Stimulated activated naive CD8-positive, alpha-beta T cell treated with anti-CD3 and anti-CD28 coated beads, Interleukin-15, Interleukin-2, amounts not matched to agents 100 ng/mL and 50 ng/mL, for 24 hours (primary cell): ENCODE measurements at regions not wholly inside any gene's neighbourhood (a gene's known extent, or its start where the extent isn't known, plus 50 kb on each side); places are given as distances from the start of the nearest gene placed in this dataset.

ENCODE experiments used
- H3K27ac Mint-ChIP-seq: one replicate; pipeline ENCODE4 v1.8.0; 2021; ENCODE audit warnings: mild to moderate bottlenecking, mixed read lengths
- H3K27me3 Mint-ChIP-seq: one replicate; pipeline ENCODE4 v1.8.0; 2021; ENCODE audit warnings: mixed read lengths
- H3K36me3 Mint-ChIP-seq: one replicate; pipeline ENCODE4 v1.8.0; 2021; ENCODE audit warnings: low read depth, mixed read lengths
- H3K4me1 Mint-ChIP-seq: one replicate; pipeline ENCODE4 v1.8.0; 2021; ENCODE audit warnings: low read depth, mixed read lengths
- H3K4me3 Mint-ChIP-seq: one replicate; pipeline ENCODE4 v1.8.0; 2021; ENCODE audit warnings: mild to moderate bottlenecking, mixed read lengths
- H3K9me3 Mint-ChIP-seq: one replicate; pipeline ENCODE4 v1.8.0; 2021; ENCODE audit warnings: mixed read lengths

DNA sequence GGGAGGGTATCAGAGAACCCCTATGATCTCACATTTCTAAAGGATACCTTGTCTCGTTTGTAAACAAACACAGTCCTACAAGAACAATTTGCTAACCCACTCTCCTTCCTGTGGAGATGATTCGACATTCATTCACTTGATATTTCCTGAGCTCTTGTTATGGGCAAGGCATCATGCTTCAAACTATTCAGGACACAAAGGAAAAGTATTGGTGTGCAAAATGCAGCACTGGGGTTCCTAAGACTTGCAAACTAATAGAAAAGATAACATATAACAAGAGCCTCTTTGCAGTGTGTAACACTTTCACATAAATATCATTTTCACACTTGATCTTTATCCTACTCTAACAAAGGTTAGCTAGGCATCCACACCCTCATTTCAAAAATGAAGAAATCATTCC, 211.5 kb upstream of the BLID start:
- Mint-ChIP-seq H3K9me3 (no peaks in the 10 kb centered on the region), H3K27ac (no peak overlapping the region), H3K4me3 (no peak overlapping the region), H3K4me1 (no peaks in the 10 kb centered on the region), H3K27me3 (no peaks in the 10 kb centered on the region), H3K36me3 (no peaks in the 10 kb centered on the region)

DNA sequence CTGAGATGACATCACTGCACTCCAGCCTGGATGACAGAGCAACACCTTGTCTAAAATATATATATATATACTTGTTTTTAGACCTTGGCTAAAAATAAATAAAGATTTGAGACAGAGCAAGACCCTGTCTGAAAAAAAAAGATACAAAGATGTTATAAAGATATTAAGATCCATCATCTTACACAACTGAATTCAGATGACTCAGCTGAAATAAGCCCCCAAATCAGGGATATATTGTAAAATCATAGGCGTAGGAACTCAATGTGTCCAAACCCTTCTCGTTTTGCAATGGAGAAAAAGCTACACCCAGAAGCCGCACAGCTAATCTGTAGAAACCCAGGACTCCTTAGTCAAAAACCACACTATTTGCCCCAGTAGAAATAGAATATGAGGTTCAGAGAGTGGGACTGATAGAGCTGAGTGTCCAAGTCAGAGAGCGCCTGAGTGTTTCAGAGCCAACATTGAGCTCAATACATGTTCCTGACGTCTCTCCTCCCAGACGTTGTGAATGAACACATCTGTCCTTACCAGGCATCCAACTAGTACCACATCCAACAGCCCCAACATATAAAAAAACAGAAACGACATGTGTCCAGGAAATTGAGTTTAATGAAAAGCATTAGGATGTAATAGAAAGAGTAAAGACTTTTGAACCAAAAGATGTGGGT, 207.9 kb upstream of the BLID start:
- H3K36me3 Mint-ChIP-seq: no peaks in the 10 kb centered on the region
- H3K27ac Mint-ChIP-seq: no peak overlapping the region
- no peaks in the 10 kb centered on the region for H3K9me3 Mint-ChIP-seq
- no peaks in the 10 kb centered on the region for H3K4me1 Mint-ChIP-seq
- H3K4me3 Mint-ChIP-seq: no peak overlapping the region
- H3K27me3 Mint-ChIP-seq: no peaks in the 10 kb centered on the region

DNA sequence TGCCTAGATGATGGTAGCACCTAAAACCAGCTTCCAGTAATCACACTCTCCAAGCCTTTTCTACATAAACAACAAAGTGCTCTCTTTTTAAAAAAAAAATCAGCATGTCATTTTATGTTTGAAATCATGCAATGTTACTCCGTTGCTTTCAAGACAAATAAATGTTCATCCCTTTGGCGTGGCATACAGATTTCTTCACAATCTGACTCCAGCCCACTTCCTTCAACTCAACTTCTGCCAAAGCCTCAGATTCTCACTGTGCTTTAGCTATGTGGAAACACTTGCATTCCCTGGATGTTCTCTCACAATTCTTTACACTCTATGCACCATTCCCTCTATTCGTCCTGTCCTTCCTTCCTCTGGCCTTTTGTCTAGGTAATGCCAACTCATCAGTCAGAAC, 206.3 kb upstream of the BLID start:
- no peaks in the 10 kb centered on the region for H3K27me3 Mint-ChIP-seq
- no peak overlapping the region for H3K27ac Mint-ChIP-seq

DNA sequence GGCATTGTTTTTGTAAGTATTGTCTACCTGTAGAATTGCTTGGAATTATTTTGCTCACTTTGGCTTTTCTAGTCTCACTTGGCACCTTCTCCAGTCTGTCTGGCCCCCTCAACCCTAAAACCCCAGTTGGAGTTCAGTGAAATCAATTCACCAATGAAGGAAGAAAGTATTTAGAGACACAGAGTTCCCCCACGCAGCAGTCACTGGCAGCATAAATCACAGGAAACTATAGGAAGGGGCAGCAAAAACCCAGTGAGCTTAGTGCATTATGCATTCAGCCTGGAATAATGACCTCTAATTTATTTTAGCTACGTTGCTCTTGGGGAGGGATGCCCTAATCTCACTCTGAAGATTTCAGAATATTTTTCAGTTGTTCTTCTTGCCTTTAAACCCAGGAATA, 204.7 kb upstream of the BLID start:
- Mint-ChIP-seq H3K9me3 (no peaks in the 10 kb centered on the region), H3K36me3 (no peaks in the 10 kb centered on the region), H3K4me3 (no peak overlapping the region), H3K27me3 (no peaks in the 10 kb centered on the region), H3K27ac (no peak overlapping the region), H3K4me1 (no peaks in the 10 kb centered on the region)

More for the DNA sequence above, 206.3 kb upstream of the BLID start:
- Mint-ChIP-seq H3K36me3 (no peaks in the 10 kb centered on the region), H3K9me3 (no peaks in the 10 kb centered on the region), H3K4me3 (no peak overlapping the region), H3K4me1 (no peaks in the 10 kb centered on the region)

DNA sequence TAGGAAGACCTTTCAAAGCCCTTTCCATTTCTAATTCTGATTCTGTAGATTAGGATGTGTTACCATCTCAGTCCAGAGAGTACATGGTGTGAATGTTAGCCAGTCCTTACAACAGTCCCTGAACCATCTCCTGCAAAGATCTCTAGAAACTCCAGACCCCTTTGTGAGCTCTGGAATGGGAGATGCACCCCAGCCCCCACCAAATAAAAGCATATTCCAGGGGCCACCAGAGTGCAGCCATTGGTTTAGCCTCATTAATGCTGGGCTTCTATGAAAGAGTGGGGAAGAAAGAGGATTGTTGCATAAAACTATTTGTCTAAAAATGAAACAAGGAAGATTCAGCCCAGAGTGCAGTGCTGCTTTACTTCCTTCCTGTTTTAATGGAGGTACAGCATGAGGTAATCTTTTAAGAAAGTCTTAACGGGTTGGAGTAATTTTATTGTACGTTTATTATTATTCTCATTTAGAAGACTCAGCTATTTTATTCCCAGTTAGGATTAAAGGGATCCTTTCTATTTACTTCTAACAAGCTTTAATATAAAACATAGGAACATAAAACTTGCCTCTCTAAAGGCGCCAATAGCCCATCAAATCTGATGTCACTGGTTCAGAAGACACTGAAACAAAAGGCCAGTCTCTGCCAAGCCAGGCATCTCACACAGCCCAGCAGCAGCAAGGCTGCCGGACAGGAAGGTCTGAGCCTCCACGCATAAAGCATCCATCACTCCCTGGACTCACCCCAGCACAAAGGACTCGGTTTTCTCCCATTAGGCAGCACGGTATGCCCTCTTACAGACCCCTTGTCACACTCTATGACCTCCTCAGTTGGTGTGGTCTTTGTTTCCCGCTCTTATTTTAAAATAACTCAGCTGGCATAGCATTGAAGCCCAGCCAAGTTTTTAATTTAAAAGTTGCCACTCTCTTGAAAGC, 203.9 kb upstream of the BLID start:
- no peaks in the 10 kb centered on the region for H3K9me3 Mint-ChIP-seq

DNA sequence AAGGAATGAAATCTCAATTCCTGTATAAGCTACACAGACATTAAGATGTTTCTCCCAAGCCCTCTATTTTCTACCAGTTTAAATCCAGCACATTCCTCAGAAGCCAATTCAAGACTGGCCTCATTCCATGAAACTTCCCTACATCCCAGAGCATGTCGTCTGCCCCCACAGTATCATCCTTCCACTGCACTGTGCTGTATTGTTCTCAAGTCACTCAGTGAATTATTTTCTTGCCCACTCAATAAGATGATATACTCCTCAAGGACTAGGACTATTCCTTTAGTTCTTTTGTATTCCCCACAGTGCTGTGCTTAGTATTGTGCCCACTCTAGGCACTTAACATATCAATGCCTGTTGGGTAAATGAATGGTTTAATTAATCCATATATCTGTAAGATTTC, 203.1 kb upstream of the BLID start:
- no peaks in the 10 kb centered on the region for H3K4me1 Mint-ChIP-seq
- no peaks in the 10 kb centered on the region for H3K9me3 Mint-ChIP-seq
- H3K36me3 Mint-ChIP-seq: no peaks in the 10 kb centered on the region
- no peak overlapping the region for H3K27ac Mint-ChIP-seq
- H3K27me3 Mint-ChIP-seq: no peaks in the 10 kb centered on the region
- no peak overlapping the region for H3K4me3 Mint-ChIP-seq

More for the DNA sequence above, 203.9 kb upstream of the BLID start:
- Mint-ChIP-seq H3K27ac (no peak overlapping the region), H3K27me3 (no peaks in the 10 kb centered on the region), H3K36me3 (no peaks in the 10 kb centered on the region), H3K4me3 (no peak overlapping the region), H3K4me1 (no peaks in the 10 kb centered on the region)

DNA sequence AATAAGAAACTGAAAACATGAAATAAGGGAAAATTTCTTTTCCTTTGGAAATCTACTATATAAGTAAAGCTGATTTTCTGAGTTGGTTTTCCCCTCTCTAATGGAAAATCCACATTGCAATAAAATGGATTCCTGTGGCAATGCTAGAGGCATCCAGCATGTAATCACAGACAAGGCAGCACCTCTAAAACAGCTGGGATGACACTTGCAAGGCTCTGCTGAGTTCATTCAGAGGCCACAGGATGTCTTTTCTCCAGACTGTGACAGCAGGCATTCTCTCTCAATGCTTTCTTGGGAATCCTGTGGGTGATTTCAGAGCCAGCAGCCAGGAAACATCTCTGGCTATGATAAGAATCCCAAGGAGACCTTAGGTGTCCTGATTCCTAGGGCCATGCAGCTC, 201.3 kb upstream of the BLID start:
- Mint-ChIP-seq H3K9me3 (no peaks in the 10 kb centered on the region), H3K27ac (no peak overlapping the region), H3K4me3 (no peak overlapping the region), H3K36me3 (no peaks in the 10 kb centered on the region), H3K4me1 (no peaks in the 10 kb centered on the region), H3K27me3 (no peaks in the 10 kb centered on the region)

DNA sequence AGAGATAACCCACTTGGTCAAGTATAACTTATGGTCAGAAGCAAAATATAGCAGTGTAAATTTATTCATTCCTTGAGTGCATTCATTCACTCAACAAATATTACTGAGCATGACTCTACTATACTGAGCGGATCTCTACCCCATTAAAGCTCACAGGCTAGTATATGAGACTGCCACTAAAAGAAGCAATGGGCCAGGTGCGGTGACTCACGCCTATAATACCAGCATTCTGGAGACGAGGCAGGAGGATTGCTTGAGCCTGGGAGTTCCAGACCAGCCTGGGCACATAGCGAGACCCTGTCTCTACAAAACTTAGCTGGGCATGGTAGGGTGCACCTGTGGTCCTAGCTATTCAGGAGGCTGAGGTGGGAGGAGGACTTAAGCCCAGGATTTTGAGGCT, 197.6 kb upstream of the BLID start:
- no peak overlapping the region for H3K4me3 Mint-ChIP-seq
- no peaks in the 10 kb centered on the region for H3K9me3 Mint-ChIP-seq
- H3K36me3 Mint-ChIP-seq: no peaks in the 10 kb centered on the region
- H3K4me1 Mint-ChIP-seq: no peaks in the 10 kb centered on the region
- H3K27ac Mint-ChIP-seq: no peak overlapping the region
- H3K27me3 Mint-ChIP-seq: no peaks in the 10 kb centered on the region

DNA sequence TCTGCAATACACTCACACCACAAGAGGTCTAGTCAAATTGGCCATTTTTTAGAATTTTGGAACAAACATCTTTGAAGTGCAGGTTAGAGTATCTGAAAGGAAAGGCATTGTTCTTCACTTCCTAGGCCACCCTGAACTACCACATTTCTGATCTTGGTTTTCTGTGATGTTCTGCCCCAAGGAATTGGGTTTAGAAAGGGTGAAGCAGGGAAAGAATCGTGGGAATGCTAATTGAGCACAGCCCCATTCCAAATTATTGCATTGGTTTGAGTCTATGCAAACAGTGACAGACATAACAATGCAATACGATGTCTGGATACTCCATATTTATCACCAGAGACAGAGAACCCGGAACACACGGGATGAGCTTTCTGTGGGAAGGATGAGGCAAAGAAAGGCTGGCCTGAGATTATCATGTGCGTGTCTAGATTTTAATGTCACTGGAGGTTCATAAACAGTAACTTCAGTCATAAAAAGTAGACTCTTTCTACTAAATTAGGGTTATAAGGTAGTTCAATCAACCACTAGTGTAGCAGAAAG, 195.3 kb upstream of the BLID start:
- no peaks in the 10 kb centered on the region for H3K9me3 Mint-ChIP-seq
- no peaks in the 10 kb centered on the region for H3K4me1 Mint-ChIP-seq
- H3K27me3 Mint-ChIP-seq: peaks cover 5% of the 10 kb centered on the region
- no peaks in the 10 kb centered on the region for H3K36me3 Mint-ChIP-seq
- H3K27ac Mint-ChIP-seq: no peak overlapping the region
- H3K4me3 Mint-ChIP-seq: no peak overlapping the region

DNA sequence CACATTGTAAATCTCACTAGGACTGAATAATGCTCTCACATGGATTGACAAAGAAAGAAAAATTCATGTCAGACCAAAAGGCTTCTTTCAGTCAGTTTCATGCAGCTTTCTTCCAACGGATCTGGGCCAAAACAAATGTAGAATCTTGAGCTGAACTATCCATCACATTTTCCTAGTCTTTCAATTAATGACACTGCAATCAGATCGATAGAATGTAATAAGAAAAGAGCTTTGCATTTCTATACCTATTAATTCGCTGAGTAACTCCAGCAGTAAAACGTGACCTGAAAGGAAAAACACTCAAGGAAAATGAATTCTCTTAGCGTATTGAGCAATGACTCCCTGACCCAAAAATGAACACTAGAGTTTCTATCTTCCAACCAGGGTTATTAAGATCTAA, 194.8 kb upstream of the BLID start:
- no peak overlapping the region for H3K27ac Mint-ChIP-seq
- no peaks in the 10 kb centered on the region for H3K4me1 Mint-ChIP-seq
- no peaks in the 10 kb centered on the region for H3K36me3 Mint-ChIP-seq
- H3K4me3 Mint-ChIP-seq: no peak overlapping the region
- H3K27me3 Mint-ChIP-seq: peaks cover 5% of the 10 kb centered on the region
- no peaks in the 10 kb centered on the region for H3K9me3 Mint-ChIP-seq

DNA sequence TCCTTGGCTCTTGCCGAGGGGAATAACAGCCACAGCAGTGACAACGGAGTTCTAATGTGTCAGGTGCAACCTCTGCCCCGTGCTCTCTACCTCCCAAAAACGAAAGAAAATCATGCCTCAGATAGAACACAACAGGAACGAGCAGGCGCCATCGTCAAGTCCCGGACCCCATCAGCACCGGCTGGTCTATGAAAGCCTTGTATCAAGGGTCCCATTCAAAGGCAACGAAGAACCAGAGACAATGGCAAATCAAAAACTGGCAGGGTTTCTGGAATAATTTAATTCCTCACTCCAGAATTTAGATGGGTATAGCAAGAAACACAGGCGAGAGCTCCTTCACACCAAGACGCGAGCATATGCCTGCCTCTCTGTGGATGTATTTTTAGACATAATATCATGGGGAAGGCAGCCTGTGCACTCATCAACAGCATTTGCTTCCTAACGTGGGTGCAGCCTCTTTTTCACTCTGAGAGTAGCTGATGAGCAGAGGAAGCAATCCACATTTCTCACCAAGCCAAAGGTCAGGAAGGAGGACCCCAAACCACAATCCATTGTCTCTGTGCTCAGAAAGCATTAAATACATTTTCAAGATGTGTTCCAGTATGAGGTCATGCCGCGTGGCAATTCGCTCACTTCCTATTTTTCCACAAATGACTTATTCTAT, 193.4 kb upstream of the BLID start:
- Mint-ChIP-seq H3K27ac (no peak overlapping the region), H3K4me3 (no peak overlapping the region), H3K27me3 (peaks cover 5% of the 10 kb centered on the region), H3K4me1 (no peaks in the 10 kb centered on the region), H3K9me3 (no peaks in the 10 kb centered on the region), H3K36me3 (no peaks in the 10 kb centered on the region)

DNA sequence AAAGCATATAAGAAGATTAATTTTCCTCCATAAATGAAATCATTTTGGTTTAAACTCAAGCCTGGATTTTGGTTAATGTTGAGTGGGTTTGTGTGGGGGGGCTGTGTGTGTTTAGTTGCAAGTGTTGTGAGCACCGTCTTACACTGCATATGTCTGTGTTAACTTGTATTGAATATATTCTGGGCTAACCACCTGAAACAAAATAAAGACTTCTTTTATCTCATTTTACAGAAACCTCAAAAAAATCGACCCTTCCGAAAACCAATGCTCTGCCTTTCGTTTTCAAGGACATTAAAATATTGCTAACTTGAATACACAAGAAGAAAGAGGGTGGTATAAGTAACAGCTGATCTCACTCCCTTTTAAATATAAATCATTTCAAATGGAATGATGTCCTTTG, 192.2 kb upstream of the BLID start:
- Mint-ChIP-seq H3K4me3 (no peak overlapping the region), H3K27ac (no peak overlapping the region), H3K27me3 (peaks cover 5% of the 10 kb centered on the region), H3K4me1 (no peaks in the 10 kb centered on the region), H3K36me3 (no peaks in the 10 kb centered on the region), H3K9me3 (no peaks in the 10 kb centered on the region)

DNA sequence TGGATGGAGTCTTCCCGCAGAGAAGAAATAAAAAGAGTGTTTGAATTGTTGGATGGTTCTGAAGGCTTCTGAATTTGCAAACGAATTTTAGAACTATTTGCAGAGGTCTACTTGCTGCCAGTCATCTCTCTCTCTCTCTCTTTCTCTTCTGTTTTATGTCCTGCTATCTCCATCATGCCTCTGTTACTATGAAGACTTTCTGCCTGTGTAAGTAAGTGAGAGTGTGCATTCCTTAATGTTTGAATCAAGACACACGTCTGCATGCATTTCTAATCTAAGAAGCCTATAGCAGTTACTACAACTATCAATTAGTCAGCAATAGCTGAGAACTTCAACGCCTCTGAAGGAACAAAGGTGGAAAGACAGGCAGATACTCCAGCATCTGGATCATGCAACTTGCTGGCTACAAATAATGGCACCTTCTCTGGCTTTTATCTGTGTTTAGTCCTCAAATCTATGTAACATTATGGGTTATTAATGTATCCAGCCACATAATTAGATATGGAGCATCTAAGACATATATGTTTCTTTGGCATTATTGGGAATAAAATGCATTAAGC, 191.5 kb upstream of the BLID start:
- Mint-ChIP-seq H3K4me1 (no peaks in the 10 kb centered on the region), H3K4me3 (no peak overlapping the region), H3K9me3 (no peaks in the 10 kb centered on the region), H3K27ac (no peak overlapping the region), H3K36me3 (no peaks in the 10 kb centered on the region), H3K27me3 (peaks cover 5% of the 10 kb centered on the region)

DNA sequence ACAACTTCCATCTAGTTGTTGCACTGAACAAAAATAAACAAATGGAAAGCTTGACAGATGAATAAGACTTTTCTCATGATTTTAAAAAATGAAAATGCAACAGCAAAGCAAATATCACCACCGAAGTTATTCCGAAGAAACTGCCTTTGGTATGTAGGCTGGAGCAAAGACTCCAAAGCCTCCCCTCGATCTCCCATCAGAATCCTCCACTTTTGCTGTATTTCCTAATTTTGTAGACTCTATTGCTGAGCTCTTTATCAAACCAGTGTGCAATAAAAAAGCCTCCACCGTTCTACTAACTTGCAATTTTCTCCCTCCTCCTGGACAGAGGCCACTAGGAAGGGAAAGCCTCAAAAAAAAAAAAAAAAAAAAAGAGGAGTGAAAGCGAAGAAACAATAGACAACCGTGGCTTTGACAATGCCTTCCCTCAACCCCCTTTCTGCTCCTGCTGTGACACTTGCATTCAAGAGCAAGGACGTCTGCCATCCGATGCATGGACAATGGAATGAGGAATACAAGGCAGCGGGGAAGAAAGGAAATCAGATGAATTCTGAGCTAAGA, 190.9 kb upstream of the BLID start:
- no peaks in the 10 kb centered on the region for H3K4me1 Mint-ChIP-seq
- no peak overlapping the region for H3K27ac Mint-ChIP-seq
- H3K27me3 Mint-ChIP-seq: peaks cover 5% of the 10 kb centered on the region
- H3K9me3 Mint-ChIP-seq: no peaks in the 10 kb centered on the region
- no peaks in the 10 kb centered on the region for H3K36me3 Mint-ChIP-seq
- no peak overlapping the region for H3K4me3 Mint-ChIP-seq
